RWPE2 (cell line): ENCODE measurements at regions not wholly inside any gene's neighbourhood (a gene's known extent, or its start where the extent isn't known, plus 50 kb on each side); places are given as distances from the start of the nearest gene placed in this dataset.

Experiments used
- ATAC-seq: fragments of 200-7000 bp; cut with Tn5 transposase; 3 replicates; pipeline ENCODE4 v1.9.1; 2021; ENCODE audit warnings: low read depth
- DNase-seq: peaks from one replicate; pipeline ENCODE4 v3.0.0-alpha.2; 2020; ENCODE audit warnings: low spot score
- H3K27ac ChIP-seq: fragments of 450-650 bp; 2 replicates; pipeline ENCODE4 v1.5.1; 2017; ENCODE audit warnings: mild to moderate bottlenecking; ENCODE audit not compliant: poor library complexity, severe bottlenecking
- H3K27me3 ChIP-seq: fragments of 250-450 bp; sonication (Bioruptor Pico); 2 replicates; pipeline ENCODE4 v1.5.1; 2021; ENCODE audit warnings: mild to moderate bottlenecking, moderate library complexity; ENCODE audit not compliant: insufficient read depth, poor library complexity, severe bottlenecking
- H3K36me3 ChIP-seq: fragments of 250-450 bp; sonication (Bioruptor Pico); 2 replicates; pipeline ENCODE4 v1.5.1; 2020; ENCODE audit warnings: low read depth, mild to moderate bottlenecking, moderate library complexity
- H3K4me1 ChIP-seq: fragments of 250-450 bp; sonication (Bioruptor Pico); 2 replicates; pipeline ENCODE4 v1.5.1; 2021; ENCODE audit warnings: mild to moderate bottlenecking, moderate library complexity; ENCODE audit not compliant: insufficient read depth, poor library complexity, severe bottlenecking
- H3K4me3 ChIP-seq: fragments of 250-450 bp; sonication (Bioruptor Pico); 2 replicates; pipeline ENCODE4 v1.5.1; 2021; ENCODE audit warnings: mild to moderate bottlenecking, moderate library complexity; ENCODE audit not compliant: severe bottlenecking
- H3K9me3 ChIP-seq: fragments of 250-450 bp; sonication (Bioruptor Pico); 2 replicates; pipeline ENCODE4 v1.5.1; 2021; ENCODE audit warnings: mild to moderate bottlenecking, moderate library complexity; ENCODE audit not compliant: severe bottlenecking
- TF ChIP-seq, protein P1 (sequence below): fragments of 450-650 bp; IDR thresholded peaks from one replicate; pipeline ENCODE4 v1.5.1; 2017; ENCODE audit warnings: mild to moderate bottlenecking, moderate library complexity; ENCODE audit not compliant: poor library complexity, severe bottlenecking

DNA sequence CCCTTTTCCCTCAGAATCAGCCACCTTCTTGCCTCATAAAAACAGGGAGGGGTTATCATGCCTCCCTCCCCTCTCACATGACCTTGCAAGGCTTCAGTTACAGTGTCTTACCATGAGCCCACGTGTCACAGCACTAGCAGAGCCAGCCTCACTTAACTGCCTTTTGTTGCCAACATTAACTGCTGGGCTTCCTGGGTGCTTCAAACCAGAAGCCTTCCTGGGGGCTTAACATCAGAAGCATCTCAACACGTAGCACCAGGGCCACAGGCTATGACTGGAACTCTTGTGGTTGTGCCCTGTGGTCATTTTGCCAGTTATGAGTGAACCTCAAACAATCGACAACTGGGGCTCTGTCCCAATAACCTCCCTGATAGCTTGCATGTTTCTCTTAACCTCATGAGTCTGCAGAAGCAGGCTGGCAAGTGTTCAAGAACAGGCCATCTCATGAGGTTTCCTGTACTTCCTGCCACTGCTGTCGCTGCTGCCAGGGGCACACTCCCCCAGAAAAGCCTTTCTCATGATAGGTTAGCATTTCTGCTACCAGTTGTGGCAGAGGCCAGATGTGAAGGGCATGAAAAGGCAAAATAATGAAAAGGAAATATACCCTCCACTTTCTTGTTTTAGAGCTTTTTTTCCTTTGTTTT, 132.2 kb downstream of the GLUL start:
- peak; percentile 48 for ATAC-seq
- no peaks in the 10 kb centered on the region for H3K27me3 ChIP-seq

DNA sequence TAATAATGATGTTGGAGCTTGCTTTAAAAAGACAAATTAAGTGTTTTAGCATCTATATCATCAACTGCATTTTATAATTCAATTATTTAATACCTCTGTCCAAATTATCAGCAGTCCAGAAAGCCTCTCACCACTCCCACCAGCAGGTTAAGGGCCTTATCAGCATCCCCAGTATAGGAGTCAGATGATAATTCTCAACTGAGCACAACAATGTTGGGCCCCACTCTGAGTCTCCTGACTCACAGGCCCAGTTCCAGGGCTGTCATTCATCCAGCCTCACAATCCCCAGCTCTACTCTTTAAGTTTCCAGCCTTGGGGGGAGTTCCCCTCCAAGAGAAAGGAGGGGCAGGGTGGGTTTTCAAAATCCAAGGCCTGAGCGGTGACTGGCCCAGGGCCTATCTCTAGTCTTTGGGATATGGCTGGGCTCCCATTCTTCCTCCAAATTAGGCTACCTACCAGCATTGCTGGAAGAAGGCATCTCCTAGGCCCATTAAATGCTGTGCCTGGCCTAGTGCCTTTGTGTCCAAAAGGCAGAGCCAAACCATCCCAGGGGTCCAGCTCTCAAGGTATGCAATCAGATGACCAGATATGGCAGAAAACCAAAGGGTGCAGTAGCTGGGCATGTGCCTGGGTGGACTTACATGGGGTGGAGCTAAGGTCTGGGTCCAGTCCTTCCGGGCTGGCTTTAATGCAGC, 134.1 kb downstream of the GLUL start:
- H3K27me3 ChIP-seq = no peaks in the 10 kb centered on the region
- TF ChIP-seq, protein P1, sequence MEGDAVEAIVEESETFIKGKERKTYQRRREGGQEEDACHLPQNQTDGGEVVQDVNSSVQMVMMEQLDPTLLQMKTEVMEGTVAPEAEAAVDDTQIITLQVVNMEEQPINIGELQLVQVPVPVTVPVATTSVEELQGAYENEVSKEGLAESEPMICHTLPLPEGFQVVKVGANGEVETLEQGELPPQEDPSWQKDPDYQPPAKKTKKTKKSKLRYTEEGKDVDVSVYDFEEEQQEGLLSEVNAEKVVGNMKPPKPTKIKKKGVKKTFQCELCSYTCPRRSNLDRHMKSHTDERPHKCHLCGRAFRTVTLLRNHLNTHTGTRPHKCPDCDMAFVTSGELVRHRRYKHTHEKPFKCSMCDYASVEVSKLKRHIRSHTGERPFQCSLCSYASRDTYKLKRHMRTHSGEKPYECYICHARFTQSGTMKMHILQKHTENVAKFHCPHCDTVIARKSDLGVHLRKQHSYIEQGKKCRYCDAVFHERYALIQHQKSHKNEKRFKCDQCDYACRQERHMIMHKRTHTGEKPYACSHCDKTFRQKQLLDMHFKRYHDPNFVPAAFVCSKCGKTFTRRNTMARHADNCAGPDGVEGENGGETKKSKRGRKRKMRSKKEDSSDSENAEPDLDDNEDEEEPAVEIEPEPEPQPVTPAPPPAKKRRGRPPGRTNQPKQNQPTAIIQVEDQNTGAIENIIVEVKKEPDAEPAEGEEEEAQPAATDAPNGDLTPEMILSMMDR = no peak
- H3K4me1 ChIP-seq = peaks cover 4% of the 10 kb centered on the region
- H3K27ac ChIP-seq = no peak overlapping the region
- H3K36me3 ChIP-seq = no peaks in the 10 kb centered on the region
- no peak overlapping the region for H3K4me3 ChIP-seq
- DNase-seq = no peak
- no peaks in the 10 kb centered on the region for H3K9me3 ChIP-seq
- ATAC-seq = no peak

More for the DNA sequence above, 132.2 kb downstream of the GLUL start:
- Histone ChIP-seq H3K4me3 (no peak overlapping the region), H3K4me1 (peaks cover 4% of the 10 kb centered on the region), H3K27ac (no peak overlapping the region), H3K9me3 (no peaks in the 10 kb centered on the region), H3K36me3 (no peaks in the 10 kb centered on the region)
- no peak for DNase-seq
- TF ChIP-seq, protein P1 = no peak

DNA sequence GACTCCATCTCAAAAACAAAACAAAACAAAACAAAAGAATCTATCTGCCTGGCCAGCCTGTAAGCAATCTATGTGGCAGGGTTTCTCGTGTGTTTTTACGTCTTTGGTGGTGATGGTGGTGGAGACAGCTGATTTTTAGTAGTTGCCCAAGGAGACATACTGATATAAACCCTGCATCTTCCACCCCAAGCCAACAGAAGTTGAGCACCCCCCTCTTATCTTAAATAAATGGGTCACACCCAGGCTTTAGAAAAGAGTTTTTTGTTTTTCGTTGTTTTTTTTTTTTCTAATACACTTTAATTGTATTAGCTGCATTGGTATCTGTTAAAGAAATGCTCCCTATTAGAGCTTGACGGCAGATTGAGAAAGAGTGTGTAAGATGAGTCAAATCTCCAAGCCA, 134.7 kb downstream of the GLUL start:
- TF ChIP-seq, protein P1 = no peak
- H3K9me3 ChIP-seq = no peaks in the 10 kb centered on the region
- H3K27ac ChIP-seq = no peak overlapping the region
- no peaks in the 10 kb centered on the region for H3K36me3 ChIP-seq
- no peak overlapping the region for H3K4me3 ChIP-seq
- no peak for DNase-seq
- peaks cover 4% of the 10 kb centered on the region for H3K4me1 ChIP-seq
- no peaks in the 10 kb centered on the region for H3K27me3 ChIP-seq
- no peak for ATAC-seq

DNA sequence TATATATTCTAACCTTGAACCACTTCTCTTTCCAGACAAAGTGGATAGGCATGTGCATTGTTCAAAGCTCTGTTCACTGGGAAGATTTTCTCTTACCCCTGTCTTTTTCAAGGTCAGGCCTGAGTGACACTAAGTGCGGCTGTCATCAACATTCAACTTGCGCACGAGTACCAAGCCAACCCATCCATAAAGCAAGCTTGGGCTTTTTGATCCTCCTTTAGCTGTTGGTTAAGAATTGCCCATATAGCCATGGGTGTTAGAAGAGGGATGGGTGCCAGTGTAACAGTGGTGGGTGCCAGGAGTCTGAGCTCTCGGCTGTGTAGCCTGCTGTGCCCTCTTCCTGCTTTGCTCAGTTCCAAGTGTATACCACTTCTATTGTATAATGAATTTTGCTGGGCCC, 136.1 kb downstream of the GLUL start:
- no peak overlapping the region for H3K27ac ChIP-seq
- no peaks in the 10 kb centered on the region for H3K27me3 ChIP-seq
- no peak overlapping the region for H3K4me3 ChIP-seq
- no peaks in the 10 kb centered on the region for H3K36me3 ChIP-seq
- no peak for DNase-seq
- peaks cover 4% of the 10 kb centered on the region for H3K4me1 ChIP-seq
- no peaks in the 10 kb centered on the region for H3K9me3 ChIP-seq
- TF ChIP-seq, protein P1 = no peak
- no peak for ATAC-seq

DNA sequence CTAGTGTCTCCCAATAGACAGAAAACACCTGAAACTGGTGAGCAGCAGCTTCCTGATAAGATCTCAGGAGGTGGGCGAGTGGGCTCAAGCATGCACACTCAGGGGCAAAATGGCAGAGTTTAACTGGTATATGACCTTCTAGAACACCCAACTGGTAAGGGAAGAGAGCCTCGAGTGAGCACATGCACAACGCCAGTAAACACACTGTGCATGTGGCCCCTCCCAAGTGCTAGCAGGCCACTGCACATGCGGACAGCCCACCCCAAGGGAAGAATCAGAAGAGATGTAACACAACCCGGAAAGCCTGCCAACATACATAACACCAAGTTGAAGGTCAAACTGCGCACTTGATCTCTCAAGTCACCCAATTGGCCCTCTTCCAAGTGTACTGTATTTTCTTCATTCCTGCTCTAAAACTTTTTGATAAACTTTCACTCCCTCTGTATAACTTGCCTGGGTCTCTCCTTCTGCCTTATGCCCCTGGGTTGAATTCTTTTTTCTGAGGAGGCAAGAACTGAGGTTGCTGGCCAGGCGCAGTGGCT, 138.2 kb downstream of the GLUL start:
- no peak overlapping the region for H3K27ac ChIP-seq
- H3K36me3 ChIP-seq = no peaks in the 10 kb centered on the region
- H3K4me3 ChIP-seq = no peak overlapping the region
- no peaks in the 10 kb centered on the region for H3K4me1 ChIP-seq
- H3K9me3 ChIP-seq = no peaks in the 10 kb centered on the region
- DNase-seq = no peak
- no peak for ATAC-seq
- TF ChIP-seq, protein P1 = no peak
- no peaks in the 10 kb centered on the region for H3K27me3 ChIP-seq
